HFF-Myc (cell line): ENCODE measurements at regions not wholly inside any gene's neighbourhood (a gene's known extent, or its start where the extent isn't known, plus 50 kb on each side); places are given as distances from the start of the nearest gene placed in this dataset.

Experiments
- DNase-seq: peaks from one replicate; pipeline ENCODE4 v3.0.0-alpha.2; 2011; ENCODE audit warnings: low read depth; ENCODE audit errors: extremely low read depth
- H3K4me3 ChIP-seq: replicated peaks from 2 replicates; pipeline ENCODE4 v1.5.1; 2011; ENCODE audit warnings: low read depth, mild to moderate bottlenecking, control low read depth, low read length
- TF ChIP-seq, protein P1 (sequence below): IDR thresholded peaks from 2 replicates; pipeline ENCODE4 v1.5.1; 2012; ENCODE audit warnings: mild to moderate bottlenecking, low read depth, low read length, control low read depth; ENCODE audit errors: missing control alignments

GRCh38 chr1:168792592-168793125 is 63.7 kb upstream of the DPT start:
- H3K4me3 ChIP-seq, result no peak overlapping the region
- TF ChIP-seq, protein P1, sequence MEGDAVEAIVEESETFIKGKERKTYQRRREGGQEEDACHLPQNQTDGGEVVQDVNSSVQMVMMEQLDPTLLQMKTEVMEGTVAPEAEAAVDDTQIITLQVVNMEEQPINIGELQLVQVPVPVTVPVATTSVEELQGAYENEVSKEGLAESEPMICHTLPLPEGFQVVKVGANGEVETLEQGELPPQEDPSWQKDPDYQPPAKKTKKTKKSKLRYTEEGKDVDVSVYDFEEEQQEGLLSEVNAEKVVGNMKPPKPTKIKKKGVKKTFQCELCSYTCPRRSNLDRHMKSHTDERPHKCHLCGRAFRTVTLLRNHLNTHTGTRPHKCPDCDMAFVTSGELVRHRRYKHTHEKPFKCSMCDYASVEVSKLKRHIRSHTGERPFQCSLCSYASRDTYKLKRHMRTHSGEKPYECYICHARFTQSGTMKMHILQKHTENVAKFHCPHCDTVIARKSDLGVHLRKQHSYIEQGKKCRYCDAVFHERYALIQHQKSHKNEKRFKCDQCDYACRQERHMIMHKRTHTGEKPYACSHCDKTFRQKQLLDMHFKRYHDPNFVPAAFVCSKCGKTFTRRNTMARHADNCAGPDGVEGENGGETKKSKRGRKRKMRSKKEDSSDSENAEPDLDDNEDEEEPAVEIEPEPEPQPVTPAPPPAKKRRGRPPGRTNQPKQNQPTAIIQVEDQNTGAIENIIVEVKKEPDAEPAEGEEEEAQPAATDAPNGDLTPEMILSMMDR, result no peak
- DNase-seq, result no peak

GRCh38 chr1:168794057-168794456 is 65.1 kb upstream of the DPT start:
- TF ChIP-seq, protein P1, result no peak
- DNase-seq, result no peak
- no peak overlapping the region for H3K4me3 ChIP-seq

DNA sequence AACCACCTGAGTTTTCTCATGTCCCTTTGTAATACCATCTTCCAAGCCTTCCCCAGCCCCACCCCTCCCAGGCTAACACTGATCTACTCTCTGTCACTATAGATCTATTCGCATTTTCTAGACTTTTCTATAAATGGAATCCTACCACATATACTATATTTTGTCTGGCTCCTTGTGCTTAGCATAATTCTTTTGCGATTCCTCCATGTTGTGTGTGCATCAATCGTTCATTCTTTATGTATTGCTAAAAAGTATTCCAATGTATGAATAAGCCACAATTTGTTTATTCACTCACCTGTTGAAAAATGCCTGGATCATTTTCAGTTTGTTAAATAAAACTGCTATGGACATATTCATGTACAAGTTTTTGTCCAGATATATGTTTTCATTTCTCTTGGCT is 66.7 kb upstream of the DPT start:
- no peak for DNase-seq
- TF ChIP-seq, protein P1, result no peak
- no peak overlapping the region for H3K4me3 ChIP-seq

GRCh38 chr1:168799927-168800605 is 71.1 kb upstream of the DPT start:
- TF ChIP-seq, protein P1, result no peak
- DNase-seq, result no peak
- H3K4me3 ChIP-seq, result no peak overlapping the region

DNA sequence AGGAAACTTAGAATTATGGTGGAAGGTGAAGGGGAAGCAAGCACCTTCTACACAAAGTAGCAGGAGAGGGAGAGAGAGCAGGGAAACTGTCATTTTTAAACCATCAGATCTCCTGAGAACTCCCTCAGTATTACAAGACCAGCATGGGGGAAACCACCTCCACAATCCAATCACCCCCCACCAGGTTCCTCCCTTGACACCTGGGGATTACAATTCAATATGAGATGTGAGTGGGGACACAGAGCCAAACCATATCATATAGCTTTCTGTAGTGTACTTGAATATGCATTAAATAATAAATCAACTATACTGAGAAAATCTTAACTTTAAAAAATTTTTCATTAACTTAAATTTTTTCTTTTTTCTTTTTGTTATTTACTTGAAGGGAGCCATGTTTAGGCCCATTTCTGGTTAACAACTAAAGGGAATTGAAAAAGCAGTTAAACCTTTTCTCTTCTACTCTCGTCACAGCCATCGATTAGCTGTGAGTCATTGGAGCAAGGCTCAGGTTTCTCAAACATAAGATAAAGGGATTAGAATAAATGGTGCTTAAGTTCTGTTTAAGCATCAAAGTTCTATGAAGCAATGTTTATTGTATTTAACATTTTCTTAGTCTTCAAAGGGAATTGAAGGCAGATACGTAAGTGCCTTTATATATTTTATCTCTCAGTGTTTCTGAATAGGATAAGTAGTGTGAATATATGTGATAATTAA is 72.2 kb upstream of the DPT start:
- DNase-seq, result no peak
- H3K4me3 ChIP-seq, result no peak overlapping the region
- TF ChIP-seq, protein P1, result no peak

- H3K4me3 ChIP-seq, result no peak overlapping the region
- TF ChIP-seq, protein P1, result no peak
- no peak for DNase-seq
Measured at GRCh38 chr1:168803806-168804510, 75.0 kb upstream of the DPT start.
